Colonic mucosa (tissue), 4 donors: ENCODE measurements at regions not wholly inside any gene's neighbourhood (a gene's known extent, or its start where the extent isn't known, plus 50 kb on each side); places are given as distances from the start of the nearest gene placed in this dataset.

Experiments
- DNase-seq: peaks from one replicate; pipeline ENCODE4 v3.0.0-alpha.2; 2020
- H3K27ac ChIP-seq: fragments of 200-600 bp; one replicate; pipeline ENCODE4 v1.8.0; 2021
- H3K27me3 ChIP-seq: fragments of 200-600 bp; one replicate; pipeline ENCODE4 v1.8.0; 2021
- H3K36me3 ChIP-seq: fragments of 200-600 bp; one replicate; pipeline ENCODE4 v1.8.0; 2021
- H3K4me1 ChIP-seq: fragments of 200-600 bp; one replicate; pipeline ENCODE4 v1.8.0; 2021; ENCODE audit warnings: mild to moderate bottlenecking
- H3K4me3 ChIP-seq: fragments of 200-600 bp; one replicate; pipeline ENCODE4 v1.8.0; 2021
- H3K9ac ChIP-seq, 2 donors: one replicate each; pipeline ENCODE4 v1.7.0; 2013; ENCODE audit warnings: control low read depth in 2 of 2, low read depth in 2 of 2, low read length in 2 of 2
- H3K9me3 ChIP-seq: fragments of 200-600 bp; one replicate; pipeline ENCODE4 v1.8.0; 2021
- intact Hi-C: fragments of 100-400 bp; cut with DNase I; formaldehyde crosslinking; loops from one replicate; pipeline ENCODE4 v1.14.1; 2022
- TF ChIP-seq, protein P1 (sequence below): fragments of 200-600 bp; IDR thresholded peaks from one replicate; pipeline ENCODE4 v1.8.0; 2022; ENCODE audit warnings: antibody characterized with exemption, mild to moderate bottlenecking
- donor health status: healthy.
- donor health status: DM: no; HTN: no; CAD: no.
- donor health status: DM: no; HTN: no; CAD: no.

DNA sequence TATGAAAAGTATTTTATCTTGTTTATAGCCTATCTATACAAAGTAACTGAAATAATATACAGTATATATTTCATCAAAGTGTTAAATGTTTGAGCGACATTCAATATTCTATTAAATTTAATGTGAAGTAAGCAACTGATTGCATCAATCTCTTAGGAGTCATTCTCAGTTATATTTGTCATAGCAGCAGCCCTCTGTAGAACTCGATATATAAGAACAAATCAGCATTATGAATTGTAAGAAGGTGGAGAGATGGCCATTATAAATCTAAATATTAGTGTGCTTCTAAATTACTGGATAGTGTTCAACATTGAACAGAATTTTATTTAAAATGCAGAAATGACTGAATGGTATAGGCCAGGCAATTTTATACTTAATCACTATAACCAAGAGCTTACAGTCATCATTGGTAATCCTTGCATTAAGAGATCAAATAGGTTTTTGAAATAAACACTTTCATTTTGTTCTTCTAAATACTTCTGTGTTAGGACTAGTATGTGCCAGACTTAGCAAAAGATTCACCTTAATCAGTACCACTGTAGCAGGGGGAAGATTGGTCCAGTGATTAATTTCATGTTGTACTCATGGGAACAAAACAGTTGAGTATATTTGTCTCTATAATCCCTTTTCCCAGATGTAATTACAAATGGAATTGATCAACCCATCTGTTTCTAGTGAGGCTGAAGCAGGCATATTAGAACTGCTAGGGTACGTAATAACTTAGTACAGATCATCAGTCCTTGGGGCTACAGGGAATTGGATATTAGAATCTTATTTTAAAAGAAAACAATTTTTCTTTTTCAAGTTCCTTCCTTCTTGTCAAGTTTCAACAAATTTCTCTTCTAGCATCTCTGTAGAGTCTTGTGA is 108.3 kb upstream of the TYRP1 start:
- no peaks in the 10 kb centered on the region for H3K9me3 ChIP-seq
- no peaks in the 10 kb centered on the region for H3K4me1 ChIP-seq
- H3K36me3 ChIP-seq, result no peaks in the 10 kb centered on the region
- H3K9ac ChIP-seq, result no peak overlapping the region
- intact Hi-C loops, result no loop called here
- no peak overlapping the region for H3K27ac ChIP-seq
- H3K4me3 ChIP-seq, result no peak overlapping the region
- no peaks in the 10 kb centered on the region for H3K27me3 ChIP-seq
- TF ChIP-seq, protein P1, sequence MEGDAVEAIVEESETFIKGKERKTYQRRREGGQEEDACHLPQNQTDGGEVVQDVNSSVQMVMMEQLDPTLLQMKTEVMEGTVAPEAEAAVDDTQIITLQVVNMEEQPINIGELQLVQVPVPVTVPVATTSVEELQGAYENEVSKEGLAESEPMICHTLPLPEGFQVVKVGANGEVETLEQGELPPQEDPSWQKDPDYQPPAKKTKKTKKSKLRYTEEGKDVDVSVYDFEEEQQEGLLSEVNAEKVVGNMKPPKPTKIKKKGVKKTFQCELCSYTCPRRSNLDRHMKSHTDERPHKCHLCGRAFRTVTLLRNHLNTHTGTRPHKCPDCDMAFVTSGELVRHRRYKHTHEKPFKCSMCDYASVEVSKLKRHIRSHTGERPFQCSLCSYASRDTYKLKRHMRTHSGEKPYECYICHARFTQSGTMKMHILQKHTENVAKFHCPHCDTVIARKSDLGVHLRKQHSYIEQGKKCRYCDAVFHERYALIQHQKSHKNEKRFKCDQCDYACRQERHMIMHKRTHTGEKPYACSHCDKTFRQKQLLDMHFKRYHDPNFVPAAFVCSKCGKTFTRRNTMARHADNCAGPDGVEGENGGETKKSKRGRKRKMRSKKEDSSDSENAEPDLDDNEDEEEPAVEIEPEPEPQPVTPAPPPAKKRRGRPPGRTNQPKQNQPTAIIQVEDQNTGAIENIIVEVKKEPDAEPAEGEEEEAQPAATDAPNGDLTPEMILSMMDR, result no peak
- DNase-seq, result no peak

DNA sequence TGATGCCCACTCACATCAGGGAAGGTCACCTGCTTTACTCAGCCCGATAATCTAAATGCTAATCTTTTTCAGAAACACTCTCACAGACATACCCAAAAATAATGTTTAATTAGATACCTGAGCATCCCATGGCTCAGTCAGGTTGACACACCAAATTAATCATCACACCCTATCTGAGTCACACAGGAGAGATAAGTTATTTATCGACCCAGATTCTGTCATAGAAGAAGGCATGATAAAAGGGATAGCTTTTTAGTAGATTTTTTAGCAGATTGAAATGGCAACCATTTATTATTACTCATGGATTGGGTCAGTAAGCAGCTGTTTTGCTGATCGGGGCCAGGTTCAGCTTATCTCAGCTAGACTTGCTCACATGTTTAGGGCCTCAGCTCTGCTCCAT is 97.8 kb upstream of the TYRP1 start:
- H3K27me3 ChIP-seq, result no peaks in the 10 kb centered on the region
- no peaks in the 10 kb centered on the region for H3K36me3 ChIP-seq
- TF ChIP-seq, protein P1, result no peak

DNA sequence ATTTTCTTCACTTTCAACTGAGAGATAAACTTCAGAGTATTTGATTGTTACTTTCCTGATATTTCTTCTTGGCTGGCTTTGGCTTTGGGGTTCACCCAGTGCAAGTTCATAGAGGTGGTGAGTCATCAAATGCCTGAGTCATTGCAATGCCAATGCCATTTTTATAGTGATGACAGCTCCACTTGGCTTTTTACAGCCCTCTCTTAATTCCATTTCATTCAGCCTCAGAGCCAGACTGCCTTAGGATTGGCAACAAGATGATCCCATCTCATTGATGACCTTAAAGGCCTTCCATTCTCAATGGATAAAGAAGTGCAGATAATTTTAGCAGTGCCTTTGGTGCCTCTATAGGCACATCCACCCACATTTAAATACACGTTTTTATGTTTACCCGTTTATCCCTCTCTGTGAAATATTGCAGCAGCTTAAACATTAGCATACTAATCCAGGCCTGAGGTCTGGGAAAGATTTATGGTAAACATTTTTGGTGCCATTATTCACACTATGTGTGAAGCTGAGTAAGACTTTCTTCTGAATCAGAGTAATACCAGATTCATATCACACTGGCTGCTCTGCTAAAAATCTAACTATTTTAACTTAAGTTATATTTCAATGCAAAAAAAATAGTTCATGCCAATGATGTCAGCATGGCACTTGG is 88.9 kb upstream of the TYRP1 start:
- Histone ChIP-seq H3K27ac (no peak overlapping the region), H3K36me3 (no peaks in the 10 kb centered on the region), H3K27me3 (no peaks in the 10 kb centered on the region), H3K4me3 (no peak overlapping the region), H3K9ac (no peak overlapping the region), H3K4me1 (no peaks in the 10 kb centered on the region), H3K9me3 (no peaks in the 10 kb centered on the region)
- intact Hi-C loops, result no loop called here
- TF ChIP-seq, protein P1, result no peak
- no peak for DNase-seq

More for the DNA sequence above, 97.8 kb upstream of the TYRP1 start:
- no peak overlapping the region for H3K27ac ChIP-seq
- intact Hi-C loops, result no loop called here
- H3K4me1 ChIP-seq, result no peaks in the 10 kb centered on the region
- no peak for DNase-seq
- H3K9me3 ChIP-seq, result no peaks in the 10 kb centered on the region
- H3K4me3 ChIP-seq, result no peak overlapping the region
- no peak overlapping the region for H3K9ac ChIP-seq

DNA sequence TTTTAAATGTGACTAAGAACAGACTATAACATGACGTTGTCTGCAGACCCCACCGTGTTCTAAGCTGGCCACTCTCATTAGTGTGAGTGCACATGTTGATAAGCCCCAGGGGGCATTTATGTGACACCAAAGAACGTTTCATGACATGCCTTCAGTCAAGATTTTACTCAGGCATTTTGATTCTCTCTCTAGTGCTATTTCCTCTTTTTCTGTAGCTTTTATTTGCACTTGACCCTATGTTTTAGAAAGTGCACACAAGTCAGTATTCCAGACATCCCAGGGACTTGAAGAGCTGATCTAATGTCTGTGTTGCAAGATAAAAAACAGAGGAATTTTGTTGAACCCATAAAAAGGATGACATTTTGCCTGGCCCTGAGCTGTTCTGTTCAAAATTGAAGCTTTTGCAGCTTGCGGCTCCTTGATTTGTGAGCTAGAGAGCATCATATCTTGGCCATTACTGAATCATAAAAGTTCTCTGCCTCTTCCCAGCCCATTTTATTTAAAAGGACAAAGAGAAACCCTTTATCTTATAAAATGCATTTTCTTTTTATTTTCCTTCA is 80.9 kb upstream of the TYRP1 start:
- Histone ChIP-seq H3K9me3 (no peaks in the 10 kb centered on the region), H3K27ac (no peak overlapping the region), H3K36me3 (no peaks in the 10 kb centered on the region), H3K4me1 (no peaks in the 10 kb centered on the region), H3K9ac (no peak overlapping the region), H3K27me3 (no peaks in the 10 kb centered on the region), H3K4me3 (no peak overlapping the region)
- intact Hi-C loops, result no loop called here
- TF ChIP-seq, protein P1, result no peak
- no peak for DNase-seq

DNA sequence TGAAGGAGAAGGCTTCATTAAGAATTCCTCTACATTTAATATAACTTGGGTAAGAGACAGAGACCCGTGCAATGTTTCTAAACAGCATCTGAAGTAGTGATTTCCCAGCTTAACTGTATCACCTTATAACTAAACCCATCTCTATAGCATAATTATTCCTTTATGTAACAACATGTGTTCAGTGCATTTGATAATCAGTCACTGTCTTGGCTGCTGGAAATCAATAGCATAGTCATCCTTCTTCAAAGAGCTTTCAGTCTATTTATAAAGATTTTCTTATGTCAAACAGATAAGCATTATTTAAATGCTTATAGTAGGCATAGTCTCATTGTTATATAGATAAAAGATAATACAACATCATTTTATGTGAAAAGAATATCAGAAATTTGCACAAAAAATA is 80.1 kb upstream of the TYRP1 start:
- Histone ChIP-seq H3K9ac (no peak overlapping the region), H3K9me3 (no peaks in the 10 kb centered on the region), H3K4me3 (no peak overlapping the region), H3K27ac (no peak overlapping the region), H3K27me3 (no peaks in the 10 kb centered on the region), H3K36me3 (no peaks in the 10 kb centered on the region), H3K4me1 (no peaks in the 10 kb centered on the region)
- no peak for DNase-seq
- intact Hi-C loops, result no loop called here
- TF ChIP-seq, protein P1, result no peak
